NK-92 (cell line): ENCODE measurements at regions not wholly inside any gene's neighbourhood (a gene's known extent, or its start where the extent isn't known, plus 50 kb on each side); places are given as distances from the start of the nearest gene placed in this dataset.

Experiments used
- DNase-seq: peaks from one replicate; lab custom pipeline; 2025; ENCODE audit not compliant: unreplicated experiment; lab: John Stamatoyannopoulos, UW

DNA sequence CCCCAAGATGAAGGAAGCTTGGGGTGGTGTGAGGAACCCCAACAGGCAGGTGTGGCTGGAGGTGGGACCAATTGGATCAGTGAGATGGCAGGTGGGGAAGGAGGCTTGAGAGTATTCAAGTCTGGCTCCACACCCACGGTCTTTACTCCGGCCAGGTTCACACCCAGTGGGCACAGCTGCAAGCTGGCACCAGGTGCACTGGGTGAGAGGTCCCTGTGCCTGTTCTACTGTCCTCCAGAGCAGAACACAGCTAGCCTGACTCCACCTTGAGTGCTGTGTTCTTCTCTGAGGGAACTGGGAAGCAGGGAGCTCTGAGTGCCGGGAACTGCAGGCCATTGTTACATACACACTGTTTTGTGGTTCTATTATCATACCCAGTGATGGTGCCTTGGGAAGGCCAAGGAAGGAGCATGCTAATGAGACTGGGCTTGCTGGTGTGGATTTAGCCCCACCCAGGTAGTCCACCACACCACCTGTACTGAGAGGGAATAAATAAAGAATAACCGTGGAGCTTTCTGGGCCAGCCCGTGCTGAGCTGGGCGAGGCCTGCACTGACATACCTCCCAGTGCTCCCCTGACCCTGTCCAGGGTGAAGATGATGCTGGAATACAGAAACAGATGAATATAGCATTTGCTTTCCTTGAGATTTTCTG lies 93.4 kb downstream of the ABHD5 start:
- DNase-seq = no peak

DNA sequence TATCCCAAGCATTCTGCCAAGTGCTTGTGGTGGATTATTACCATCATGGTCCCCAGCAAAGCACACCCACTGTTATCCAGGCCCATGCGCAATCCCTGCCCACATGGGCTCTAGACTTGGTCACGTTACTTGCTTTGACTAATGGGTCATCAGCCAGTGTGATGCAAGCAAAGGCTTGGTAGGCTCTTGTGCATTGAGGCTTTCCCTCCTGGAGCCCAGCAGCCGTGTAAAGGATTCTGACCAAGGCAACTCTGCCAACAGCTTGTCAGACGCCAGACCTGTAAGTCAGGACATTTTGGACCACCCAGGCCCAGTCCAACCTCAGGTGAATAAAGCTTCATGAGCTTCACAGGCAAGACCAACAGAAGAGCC lies 93.9 kb downstream of the ABHD5 start:
- DNase-seq = no peak

DNA sequence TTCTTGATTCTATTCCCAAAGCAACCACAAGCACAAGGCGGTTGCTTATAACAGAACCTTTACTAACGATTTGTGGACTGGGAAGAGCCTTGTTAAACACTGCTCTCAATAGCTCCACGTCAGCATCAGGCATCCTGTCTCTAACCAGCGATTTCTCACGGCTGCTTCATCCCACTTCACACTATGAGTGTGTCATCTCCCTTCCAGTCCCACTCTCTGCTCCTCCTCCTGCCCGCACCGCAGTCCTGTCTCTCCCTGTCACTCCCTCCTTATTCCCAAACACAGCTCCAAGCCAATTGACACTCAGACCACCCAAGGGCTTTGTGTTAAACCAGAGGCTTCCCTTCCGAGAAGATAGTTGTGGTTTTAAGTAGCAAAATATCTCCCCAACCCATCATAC lies 94.8 kb downstream of the ABHD5 start:
- DNase-seq = no peak

DNA sequence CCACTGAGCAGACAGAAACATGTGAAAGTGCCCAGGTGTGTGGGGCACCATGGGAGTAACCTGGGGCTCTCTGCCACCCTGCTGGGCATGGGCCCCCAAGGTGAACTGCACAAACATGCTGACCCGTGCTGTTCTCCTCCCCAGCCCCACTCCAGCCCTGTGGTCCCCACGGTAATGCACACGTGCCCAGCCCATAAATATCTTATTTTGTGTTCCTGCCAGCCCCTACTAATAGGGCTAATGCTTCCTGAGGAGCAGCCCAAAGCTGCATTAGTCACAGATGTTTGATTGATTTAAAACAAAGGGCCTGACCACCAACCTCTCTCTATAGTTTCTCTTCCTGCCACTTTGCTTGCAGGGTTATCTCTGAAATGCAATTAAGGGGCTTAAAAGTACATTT lies 95.4 kb downstream of the ABHD5 start:
- DNase-seq = no peak

DNA sequence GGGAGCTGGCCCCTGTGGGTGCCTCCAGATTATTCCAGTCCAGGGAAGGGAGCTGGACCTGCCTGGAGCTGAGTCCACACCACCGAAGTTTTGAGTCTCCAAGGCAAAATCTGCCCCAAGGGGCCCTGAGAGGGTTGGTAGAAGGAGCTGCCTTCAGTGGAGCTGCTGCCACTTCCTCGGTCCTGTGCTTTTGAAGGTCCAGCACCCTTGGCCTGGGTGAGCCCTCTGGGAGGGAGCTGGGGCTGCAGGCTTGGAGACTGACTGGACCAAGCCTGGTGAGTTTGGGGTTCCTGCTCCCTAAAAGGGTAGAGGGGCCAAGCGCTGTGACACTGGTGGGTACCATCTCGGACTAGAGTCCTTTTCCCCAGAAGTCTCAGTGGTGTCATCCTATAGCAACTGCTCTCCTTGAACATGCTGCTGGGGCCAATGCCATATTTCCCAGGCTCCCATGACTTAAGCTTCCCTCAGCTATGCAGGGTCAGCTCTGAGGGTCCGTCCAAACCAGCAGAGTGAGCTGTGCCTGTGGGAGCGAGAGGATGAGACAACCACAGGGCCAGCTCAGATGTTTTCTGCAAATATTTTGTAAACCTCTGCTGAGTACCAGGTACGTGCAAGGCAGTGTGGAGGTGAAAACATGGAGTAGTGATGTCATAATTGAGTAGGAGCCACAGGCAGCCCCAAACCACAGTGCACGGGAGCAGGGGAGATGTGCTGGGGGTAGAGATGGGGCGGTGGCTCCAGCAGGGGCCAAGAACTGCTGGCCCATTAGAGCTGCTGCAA lies 96.0 kb downstream of the ABHD5 start:
- no peak for DNase-seq

DNA sequence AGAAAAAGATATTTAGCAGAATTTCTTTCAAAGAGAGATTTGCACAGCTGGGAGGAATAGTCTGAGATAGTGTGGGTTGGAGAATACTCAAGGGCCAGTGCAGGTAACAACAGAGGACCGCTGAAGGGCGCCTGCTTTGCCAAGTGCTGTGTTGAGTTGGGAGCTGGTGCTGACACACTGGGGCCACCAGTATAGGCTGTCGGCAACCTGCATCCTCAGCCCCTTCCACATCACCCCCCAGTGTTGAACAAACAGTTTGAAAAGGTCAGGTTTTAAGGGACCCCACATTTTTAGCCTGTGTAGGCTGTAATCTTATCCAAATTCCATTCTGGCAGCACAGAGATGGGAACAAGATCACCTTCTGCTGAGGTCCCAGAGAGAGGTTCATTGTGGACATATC lies 96.6 kb downstream of the ABHD5 start:
- no peak for DNase-seq

DNA sequence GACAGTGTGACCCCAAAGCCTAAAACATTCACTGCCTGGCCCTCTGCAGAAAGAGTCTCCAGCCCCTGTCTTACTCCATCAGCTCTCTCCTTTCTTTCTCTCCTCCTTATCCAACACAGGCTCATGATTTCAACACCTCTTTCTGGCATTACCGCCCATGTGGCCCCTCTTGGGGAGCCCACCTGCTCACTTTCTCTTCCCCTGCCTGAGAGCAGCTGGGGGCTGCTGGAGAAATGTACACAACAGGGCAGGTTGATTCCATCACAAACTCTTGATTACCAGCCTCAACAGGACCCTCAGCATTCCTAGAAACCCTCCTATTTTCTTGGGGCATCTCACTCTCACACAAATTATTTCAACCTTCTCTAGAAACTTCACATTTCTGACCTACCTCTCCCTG lies 98.3 kb downstream of the ABHD5 start:
- no peak for DNase-seq

DNA sequence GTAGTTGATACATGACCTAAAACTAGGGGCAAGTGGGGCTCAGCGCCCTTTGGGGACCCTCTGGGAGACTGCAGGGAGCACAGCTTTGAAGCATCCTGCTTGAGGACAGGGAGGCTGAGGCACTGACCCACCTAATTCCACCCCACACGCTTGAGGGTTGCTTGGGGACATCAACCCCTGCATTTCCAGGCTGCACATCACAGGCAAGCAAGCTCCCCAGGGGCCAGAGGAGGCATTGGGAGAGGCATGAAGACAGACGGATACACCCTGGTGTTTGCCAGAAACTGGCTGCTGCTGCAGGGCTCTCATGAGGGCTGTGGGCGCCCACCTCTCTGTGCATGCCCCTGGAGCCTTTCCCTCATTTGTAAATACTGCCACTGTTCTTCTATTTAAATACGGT lies 99.3 kb downstream of the ABHD5 start:
- no peak for DNase-seq

DNA sequence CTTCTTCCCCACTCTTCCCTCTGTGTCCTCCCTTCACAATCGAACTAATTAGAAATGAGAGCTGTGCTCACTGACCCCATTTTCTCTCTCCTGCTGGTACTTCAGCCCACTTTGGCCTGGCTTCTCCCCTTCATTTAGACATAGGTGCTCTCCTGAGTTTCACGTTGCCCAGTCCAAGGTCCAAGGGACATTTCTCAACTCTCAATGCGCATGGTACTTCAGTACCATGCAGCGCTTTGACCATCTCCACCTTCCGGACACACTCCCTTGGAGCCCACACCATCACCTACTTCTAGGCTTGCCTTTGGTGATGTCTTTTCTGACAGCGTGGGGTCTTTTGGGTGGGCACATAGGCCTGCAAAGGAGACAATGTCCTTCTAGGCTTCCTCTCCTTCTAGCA lies 99.7 kb downstream of the ABHD5 start:
- no peak for DNase-seq

DNA sequence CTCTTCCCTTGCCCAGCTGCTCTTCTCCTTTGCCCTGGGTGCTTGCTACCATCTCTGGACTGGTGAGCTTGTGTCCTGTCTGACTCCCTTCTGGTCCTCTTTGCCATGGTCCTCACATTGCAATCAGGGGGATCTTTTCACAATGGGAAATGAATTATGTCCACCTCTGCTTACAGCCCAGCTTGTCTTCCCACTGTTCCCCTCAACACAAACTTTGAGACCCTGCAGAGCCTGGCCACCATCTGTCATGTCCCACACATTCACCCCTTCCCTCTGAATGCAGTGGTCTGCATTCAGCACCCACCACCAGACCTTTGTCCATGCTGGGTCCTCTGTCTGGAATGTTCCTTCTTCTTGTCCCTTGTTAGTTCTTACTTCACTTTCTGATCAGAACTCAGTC lies 100.5 kb downstream of the ABHD5 start:
- no peak for DNase-seq

DNA sequence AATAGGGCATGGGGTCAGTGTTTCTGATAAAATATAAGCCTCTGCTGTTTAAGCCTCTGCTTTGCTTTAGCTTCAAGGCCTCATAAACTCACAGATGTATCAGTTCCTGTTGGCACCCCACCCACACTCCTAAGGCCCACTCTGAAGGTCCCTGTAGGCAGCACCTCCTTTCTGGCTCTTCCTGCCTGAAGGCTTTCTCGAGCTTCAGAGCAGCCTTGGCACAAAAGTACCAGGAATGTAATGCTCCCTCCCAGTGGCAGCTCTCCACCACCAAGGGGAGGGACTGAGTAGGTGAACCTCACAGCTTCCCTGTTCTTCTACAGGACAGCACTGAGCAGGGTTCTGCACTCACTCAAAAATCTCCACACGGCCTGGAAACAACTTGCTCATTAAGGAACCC lies 102.2 kb downstream of the ABHD5 start:
- no peak for DNase-seq

DNA sequence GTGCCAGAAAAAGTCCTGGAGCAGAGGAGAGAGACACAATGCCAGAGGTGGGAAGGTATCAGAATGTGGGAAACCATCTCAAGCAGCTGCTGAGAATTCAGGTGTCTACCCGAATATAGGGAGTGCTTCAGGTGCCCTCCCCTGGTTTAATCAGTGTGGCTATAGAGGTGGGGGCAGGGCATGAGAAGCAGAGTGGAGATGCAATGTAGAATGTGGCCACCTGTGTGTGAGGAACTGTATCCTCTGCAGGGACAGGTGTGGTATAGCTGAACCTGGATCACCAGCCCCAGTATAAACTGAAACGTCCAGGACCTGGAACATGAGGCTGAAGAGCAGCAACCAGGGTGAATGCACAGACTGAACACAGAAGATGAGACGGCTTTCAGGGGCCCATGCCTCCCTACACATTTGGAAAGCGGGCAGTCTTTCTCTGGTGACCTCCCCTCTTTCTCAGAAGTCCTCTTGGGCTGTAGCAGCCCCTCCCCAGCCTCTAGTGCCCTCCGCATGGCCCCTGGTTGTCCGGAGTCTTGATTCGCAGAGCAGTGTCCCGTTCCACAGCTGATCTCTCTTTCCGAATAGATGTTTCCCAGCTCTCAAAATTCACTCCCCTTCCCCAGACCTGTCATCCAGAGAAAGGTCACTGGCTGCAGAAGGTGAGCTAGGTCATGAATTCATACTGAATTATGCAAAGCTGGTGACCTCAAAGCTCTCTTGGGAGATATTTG lies 103.1 kb downstream of the ABHD5 start:
- no peak for DNase-seq

DNA sequence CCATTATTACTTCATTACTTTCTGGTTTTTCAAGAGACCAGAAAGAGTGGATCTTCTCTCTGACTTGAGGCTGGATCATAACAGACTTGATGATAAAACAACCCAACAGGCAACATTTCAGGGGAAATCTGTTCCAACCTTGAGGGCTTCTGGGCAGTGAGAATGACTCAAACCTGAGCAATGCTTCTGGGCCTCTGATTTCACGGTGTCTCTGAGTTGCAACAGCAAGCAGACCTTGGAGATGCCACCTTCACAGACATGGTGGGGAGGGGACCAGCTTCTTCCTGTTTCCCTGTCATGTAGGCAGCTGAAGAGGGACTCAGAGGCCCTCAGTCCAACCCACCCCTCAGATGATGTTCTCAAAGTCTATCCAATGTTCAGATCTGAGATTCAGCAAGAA lies 104.0 kb downstream of the ABHD5 start:
- DNase-seq = no peak

DNA sequence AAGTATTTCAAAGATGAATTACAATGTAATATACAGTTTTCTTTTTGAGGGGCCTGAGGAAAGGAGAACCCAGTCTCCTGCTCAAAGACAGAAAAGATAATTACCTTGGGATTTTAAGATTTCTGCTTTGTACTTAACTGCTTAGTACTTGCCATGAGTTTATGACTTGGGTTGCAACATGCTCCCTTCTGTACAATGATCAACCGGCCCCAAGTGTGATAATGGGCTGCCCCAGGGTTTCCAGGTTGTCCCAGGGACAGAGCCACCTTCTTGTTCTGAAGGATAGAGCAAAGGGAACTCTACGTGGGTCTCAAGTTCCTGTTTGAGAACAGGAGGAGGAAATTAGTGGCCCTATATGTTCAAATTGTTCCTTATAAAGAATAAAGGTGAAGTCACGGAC lies 104.8 kb downstream of the ABHD5 start:
- no peak for DNase-seq

DNA sequence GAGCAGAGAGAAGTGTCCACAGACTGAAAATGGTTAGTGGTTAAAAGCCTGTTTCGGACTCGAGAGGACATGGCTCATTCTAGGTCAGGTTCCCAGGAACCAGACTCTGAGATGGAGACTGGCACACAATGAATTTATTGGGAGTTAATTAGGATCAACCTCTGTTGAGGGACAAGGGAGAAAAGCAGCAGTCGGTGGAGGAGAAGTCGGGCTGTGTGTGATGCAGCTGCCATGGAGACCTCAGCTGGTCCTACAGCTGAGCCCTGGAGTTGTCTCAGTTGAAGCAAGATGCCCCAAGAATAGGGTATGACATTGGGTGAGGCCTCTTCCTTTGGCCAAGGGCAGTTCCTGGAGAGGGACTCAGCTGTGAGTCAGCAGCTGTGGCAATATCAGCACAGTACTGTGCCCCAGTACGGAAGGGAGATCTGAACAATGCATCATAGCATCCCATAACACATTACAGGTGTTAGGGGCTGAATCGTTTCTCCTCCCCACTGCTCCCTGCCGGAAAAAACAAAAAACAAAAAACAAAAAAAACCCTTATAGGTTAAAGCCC lies 105.4 kb downstream of the ABHD5 start:
- no peak for DNase-seq

DNA sequence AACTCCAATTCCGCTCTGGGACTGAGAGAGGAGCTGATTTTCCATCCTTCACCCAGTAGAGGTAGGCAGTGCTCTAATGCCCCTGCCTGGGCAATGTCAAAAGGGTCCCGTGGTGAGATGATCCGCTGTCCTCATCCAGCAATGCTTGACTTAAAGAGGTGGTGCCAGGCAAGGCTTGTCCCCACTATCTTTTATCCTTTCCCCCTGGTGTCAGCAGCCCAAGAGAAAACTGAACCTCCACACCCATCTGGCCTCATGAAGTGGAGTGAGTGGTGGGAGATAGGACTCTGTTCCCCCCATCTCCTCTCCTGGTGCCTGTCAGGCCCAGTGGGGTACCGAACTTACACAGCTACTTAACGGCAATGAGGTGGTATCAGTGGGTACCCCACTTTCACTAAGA lies 107.1 kb downstream of the ABHD5 start:
- no peak for DNase-seq

DNA sequence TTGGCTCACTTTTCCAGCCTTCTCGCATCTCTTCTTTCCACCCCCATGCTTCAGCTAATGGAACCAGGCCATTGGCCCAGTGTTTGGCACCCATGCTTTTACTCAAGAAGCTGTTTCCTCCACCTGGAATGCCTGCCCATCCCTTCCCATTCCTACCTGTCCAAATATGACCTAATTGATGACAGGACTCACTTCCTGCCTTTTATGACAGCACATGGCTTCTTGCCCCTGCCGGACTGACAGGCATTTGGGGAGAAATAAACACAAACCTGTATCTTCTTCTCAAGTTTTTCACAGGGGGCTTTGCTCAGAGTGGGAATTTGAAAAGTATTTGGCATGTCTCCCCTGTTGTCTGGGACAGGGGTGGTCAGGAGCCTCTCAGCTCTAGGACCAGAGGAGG lies 120.1 kb downstream of the ABHD5 start:
- DNase-seq = no peak

DNA sequence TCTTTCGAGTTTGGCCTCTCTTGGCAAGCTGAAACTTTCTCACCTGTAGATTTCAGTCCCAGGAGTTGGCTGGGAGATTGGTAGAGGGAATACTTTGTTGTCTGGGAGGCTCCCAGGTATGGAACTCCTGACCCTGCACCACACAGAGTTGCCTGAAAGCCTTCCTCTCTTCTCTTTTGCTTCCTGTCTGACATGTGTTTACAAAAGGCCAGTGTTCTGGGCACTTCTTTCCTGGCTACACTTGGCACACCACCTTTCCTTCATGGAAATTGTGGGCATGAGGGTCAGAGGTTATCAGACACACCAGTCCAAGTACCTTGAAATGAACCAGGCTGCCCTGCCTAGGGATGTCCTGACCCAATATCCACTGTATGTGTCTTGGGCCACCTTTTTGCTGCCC lies 123.7 kb downstream of the ABHD5 start:
- no peak for DNase-seq

DNA sequence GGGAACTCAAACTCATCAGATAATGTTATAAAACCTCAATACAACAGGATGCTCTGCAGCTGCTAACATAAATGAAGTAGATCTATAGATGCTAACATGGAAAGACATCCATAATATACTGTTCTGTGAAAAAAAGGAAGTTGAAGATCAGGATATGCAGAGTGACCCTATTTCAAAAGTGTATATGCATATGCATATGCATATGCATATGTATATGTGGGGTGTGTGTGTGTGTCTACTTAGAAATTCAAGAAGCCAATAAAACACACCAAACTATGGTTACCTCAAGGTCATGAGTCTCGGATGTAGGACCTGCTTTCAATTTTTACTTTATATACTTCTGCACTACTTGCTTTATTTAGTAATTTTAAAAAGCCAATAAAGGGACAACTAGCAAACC lies 125.6 kb downstream of the ABHD5 start:
- no peak for DNase-seq

DNA sequence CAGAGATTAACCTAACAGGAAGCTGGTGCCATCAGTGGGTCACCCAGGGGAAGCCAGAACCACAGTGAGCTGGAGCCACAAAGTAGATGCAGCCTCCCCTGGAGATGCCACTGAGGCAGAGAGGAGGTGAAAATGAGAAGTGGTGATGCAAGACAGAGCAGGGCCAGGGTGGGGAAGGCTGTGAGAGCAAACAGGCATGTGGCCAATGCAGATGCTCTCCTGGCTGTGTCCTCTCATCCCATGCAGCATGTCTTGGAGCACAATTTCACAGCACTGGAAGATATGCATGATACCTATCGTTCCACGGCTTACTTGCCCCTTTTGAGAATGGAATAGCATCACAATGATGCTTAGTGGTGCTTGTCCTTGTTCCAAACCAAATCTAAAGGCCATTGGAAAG lies 126.3 kb downstream of the ABHD5 start:
- DNase-seq = no peak

DNA sequence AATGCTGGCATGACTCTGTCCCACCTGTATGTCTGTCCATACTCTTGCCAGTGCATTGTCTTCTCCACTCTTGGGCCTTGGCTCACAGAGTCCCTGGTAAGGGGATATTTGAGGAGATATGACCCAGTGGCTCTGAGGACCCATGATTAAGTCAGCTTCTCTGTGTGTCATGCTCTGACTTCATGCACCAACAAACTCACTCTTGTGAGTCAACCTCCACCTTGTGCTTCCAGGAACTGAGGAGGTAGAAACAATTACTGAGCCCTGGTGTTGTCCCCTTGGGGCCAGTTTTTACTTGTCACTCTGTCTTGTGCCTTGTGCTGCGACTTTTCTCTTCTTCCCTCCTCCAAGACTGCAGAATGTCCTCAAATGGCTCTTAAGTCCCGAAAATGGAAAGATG lies 127.1 kb downstream of the ABHD5 start:
- DNase-seq = no peak

DNA sequence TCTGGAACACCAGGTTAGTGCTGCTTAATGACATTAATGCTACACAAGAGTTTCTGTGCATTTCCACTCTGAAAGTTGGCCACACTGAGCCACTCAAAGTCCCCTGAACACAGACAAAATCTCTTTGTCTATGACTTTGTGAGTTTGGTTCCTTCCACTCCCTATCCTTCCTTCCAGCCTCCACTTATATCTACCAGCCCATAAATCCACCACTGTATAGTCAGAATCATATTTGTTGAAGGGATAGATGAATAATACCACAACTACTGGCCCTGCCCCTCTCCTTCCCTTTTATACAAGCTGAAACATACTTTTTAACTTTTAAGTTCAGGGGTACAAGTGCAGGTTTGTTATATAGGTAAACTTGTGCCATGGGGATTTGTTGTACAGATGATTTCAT lies 127.5 kb downstream of the ABHD5 start:
- DNase-seq = no peak
